ENCODE measurements at regions not wholly inside any gene's neighbourhood (a gene's known extent, or its start where the extent isn't known, plus 50 kb on each side); places are given as distances from the start of the nearest gene placed in this dataset.
"Not testable (repeated sequence)": the region's sequence is repeated elsewhere in the genome, so short reads cannot be mapped to it uniquely, and the experiment has no call there.

DNA sequence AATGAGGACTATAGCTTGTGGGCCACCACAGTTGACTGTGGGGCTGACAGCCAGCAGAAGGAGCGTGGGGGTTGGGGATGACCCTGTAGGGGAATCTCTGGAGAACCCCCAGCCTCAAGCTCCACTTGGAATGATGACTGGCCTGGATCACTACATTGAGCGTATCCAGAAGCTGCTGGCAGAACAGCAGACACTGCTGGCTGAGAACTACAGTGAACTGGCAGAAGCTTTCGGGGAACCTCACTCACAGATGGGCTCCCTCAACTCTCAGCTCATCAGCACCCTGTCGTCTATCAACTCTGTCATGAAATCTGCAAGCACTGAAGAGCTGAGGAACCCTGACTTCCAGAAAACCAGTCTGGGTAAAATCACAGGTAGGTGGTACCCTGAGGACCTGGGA lies 128.4 kb upstream of the DMRT1 start:
- no peak for DNase-seq (ENCODE audit: low read depth)

DNA sequence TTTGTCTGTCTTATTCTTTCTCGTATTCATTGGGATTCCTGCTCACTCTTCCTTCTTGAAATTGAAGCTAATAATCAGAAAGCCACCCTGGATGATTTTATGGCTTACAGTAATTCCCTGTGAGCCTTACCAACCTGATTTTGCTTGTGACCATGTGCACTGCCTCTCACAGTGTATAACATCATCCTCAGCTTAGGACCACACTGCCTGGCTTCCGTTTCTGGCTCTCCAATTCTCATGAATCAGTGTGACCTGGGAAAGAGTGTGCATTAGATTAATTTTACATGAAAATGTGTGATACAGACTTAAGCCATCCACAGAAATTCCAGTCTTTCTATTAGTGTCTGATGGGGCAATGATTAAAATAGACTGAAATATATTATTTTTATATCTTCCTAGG lies 126.8 kb upstream of the DMRT1 start:
- DNase-seq (ENCODE audit: low read depth), result no peak

DNA sequence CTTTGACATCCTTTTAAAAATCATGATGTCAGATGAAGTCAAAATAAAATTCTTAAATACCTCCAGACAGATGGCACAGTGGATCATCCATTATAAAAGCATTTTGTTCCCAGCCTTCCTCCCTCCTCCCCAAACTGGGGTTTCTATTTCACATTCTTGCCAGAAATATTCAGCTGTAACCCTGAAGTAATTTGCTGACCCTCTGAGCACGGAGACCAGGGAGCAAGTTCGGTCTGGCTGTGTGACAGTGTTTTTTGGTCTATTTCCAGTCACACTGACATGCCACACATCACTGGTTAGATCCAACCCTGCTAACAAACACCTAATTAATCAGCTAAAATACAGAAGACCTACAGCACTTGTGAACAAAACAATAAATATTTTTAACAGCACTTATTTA lies 126.2 kb upstream of the DMRT1 start:
- no peak for DNase-seq (ENCODE audit: low read depth)

DNA sequence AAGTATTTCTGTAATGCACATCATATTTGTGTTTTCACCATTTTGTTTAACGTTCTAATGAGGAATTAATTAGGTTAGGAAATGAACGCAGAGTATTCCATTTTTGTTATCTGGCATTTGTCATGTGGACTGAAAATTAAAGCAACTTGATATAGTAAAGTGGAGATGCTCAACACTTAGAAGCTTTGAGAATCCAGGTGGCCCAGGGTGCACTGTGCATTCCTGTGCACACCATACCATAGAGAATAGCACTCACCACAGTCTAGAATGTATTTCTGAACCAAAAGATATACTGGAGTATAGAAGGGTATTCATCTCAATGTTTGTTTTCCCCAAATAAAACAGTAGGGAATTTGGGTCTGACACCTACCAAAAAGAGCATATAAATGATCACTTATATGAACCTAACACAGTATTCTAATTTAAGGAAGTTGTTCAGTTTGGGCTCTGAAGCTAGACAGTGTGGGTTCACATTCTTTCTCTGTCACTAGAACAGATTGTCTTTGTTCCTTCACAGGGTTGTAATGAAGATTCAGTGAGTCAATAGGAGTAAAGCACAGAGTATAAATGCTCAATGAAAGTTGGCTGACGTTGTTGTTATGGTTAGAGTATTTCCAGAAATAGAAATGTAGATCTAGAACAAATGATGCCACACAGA lies 125.6 kb upstream of the DMRT1 start:
- no peak for DNase-seq (ENCODE audit: low read depth)

DNA sequence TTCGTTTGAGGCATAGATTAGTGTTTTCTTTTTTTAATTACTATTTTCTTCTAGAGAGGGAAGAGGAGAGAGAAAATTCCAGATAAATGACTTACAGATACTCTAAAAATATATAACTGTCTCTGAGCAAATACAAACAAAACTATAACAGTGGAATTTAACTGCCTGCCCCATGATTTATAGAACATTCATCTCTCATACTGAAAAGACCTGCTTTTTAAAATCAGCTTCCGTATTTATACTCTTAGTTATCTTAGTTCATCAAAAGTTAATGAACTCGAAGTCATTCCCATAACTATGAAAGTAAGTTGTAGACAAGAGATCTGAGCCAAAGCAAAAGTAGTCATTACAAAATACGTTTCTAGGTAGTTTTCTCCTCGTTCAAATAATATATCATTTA lies 123.8 kb upstream of the DMRT1 start:
- DNase-seq (ENCODE audit: low read depth), result no peak

DNA sequence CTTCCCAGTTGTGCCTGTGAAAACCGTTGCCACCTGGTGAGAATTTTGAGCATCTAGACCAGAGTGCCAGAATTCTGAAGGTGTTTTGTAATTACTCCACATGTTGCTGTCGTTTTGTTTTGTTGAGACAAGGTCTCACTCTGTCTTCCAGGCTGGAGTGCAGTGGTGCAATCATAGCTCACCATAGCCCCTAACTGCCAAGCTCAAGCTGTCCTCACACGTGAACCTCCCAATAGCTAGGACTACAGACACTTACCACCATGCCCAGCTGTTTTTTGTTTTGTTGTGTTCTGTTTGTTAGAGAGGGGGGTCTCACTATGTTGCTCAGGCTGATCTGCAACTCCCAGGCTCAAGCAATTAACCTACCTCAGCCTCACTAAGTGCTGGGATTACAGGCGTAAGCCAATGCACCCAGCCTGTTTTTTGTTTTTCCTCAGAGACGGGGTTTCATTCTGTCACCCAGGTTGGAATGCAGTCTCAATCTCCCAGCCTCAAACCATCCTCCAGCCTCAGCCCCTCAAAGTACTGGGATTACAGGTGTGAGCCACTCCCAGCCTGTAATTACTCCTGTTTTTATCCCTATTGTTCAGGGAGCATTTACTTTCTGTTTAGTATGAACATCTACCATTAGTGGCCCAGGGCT lies 121.1 kb upstream of the DMRT1 start:
- DNase-seq (ENCODE audit: low read depth), result no peak

DNA sequence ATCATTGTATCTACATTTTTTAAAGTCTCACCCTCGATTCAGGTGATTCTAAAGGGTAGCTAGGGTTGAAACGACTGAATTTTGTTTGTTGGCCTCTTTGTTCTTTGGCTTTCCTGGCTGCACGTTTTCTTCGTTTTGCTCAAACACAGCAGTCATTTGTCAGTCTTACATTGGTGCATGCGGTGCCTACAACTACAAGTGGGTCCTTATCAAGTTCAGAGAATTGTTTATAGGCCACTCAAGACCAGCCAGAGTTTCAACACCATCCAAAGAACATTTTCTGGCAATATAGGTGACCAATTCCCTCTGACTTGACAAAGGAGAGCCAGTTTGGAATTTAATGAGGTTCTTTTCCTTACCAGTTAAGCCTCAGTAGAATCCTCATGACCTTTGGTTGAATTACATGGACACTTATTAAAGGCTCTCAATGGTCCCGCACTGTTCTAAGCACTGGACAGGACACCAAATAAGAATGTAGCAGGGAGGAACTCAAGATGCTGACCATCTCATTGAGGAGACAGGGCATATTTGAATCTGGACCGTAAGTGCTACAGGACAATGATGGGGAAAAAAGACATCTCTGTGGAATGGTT lies 119.0 kb upstream of the DMRT1 start:
- no peak for DNase-seq (ENCODE audit: low read depth)

DNA sequence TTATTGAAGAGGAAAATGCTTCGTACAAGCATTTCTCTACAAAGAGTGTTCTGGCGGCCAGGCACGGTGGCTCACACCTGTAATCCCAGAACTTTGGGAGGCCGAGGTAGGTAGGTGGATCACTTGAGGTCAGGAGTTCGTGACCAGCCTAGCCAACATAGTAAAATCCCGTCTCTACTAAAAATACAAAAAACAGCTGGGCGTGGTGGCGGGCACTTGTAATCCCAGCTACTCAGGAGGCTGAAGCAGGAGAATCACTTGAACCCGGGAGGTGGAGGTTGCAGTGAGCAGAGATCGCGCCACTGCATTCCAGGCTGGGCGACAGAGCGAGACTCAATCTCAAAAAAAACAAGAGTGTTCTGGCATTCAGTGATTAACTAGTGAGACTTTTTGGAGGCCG lies 117.0 kb upstream of the DMRT1 start:
- DNase-seq (ENCODE audit: low read depth), result not testable (repeated sequence)

DNA sequence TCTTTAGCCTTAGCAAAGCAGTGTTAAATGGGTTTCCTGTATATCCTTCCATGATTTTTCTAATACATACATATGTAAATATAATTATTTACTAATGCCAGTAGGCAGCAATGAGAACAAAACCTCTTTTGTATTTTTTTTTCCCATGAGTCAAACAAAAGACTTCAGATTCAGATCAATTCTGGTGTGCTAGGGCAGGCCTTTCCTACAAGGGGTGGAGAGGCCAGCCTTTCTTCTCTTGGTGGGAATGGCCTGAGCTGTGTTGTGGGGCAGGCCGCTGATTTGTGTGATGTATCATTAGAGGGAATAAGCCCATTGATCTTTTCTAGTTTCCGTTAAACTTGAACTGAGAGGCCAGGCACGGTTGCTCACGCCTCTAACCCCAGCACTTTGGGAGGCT lies 115.5 kb upstream of the DMRT1 start:
- no peak for DNase-seq (ENCODE audit: low read depth)

DNA sequence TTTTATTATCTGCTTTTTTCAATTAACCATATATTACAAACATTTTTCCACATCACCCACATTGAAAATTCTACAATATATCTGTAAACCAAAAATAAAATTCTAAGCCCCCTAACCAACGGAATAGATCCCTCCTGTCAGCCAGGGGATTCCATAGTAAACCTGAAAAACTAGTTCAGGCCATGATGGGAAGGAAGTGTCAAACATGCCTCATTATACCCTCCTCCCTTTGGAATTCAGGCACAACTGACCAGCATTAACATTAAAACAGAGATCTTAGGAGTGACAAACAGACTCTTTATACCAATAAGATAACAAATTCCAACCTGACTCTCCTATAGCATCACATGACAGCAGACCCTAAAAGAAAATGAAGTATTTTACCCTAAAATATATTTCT lies 113.7 kb upstream of the DMRT1 start:
- DNase-seq (ENCODE audit: low read depth), result no peak

DNA sequence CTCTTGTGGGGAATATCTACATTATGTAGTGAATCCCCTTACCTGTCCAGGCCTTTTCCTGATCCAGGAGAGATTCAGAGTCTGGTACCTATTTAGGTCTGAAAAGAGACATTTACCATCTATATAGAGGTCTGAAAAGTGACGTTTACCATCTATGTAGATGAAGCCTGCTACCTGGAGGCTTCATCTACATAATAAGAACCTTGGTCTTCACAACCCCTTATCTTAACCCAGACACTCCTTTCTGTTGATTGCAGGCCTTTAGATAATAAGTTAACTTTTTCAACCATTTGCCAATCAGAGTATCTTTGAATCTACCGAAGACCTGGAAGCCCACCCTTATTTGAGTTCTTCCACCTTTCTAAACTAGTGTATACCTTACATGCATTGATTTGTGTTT lies 113.0 kb upstream of the DMRT1 start:
- DNase-seq (ENCODE audit: low read depth), result no peak

DNA sequence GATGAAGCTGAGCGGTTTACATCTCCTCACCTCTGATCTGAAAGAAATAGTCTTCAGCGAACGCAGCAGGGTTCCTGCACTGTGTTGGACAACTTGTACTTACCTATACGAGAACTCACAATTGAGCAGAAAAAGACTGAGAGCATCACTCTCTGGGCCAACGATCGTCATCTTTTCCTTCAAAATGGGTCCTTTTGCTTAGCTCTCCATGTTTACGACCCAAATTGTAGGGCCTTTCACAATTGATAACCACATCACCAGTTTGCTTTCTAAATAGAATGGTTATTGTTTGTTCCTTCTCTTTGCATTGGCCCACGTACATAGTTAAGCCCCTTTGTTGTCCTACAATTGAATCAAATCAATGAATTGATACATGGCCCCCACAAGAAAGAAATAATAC lies 110.0 kb upstream of the DMRT1 start:
- no peak for DNase-seq (ENCODE audit: low read depth)

DNA sequence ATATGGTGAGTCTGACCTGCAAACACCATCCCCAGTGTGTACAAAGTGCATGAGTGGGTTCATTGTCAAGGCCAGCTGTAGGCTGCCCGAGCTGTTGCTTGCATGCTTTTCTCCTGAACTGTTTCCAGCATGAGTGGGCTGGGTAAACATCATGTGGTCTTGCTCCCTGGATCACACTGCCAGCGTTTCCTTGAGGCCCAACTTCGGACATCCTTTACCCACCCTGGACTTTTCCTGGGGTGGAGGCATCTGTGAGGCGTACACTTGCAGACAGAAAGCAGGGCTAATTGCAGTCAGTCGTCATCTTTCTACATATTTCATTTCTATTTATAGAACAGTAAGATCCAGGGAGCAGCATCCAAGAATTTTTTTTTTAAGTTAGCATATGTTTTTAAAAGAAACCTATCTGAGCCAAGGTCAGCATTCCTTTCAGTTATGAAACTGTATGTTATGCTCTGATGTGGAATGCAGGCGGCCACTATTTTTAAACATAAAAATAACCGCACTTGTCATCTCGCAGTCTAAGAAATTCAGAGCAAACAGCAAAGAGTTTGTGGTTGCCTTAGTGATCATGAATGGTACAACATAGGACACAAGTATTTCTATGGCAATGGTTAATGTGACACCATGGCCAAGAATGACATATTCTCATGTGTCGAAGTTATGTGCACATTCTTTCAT lies 106.5 kb upstream of the DMRT1 start:
- peak; percentile 72 for DNase-seq (ENCODE audit: low read depth)

DNA sequence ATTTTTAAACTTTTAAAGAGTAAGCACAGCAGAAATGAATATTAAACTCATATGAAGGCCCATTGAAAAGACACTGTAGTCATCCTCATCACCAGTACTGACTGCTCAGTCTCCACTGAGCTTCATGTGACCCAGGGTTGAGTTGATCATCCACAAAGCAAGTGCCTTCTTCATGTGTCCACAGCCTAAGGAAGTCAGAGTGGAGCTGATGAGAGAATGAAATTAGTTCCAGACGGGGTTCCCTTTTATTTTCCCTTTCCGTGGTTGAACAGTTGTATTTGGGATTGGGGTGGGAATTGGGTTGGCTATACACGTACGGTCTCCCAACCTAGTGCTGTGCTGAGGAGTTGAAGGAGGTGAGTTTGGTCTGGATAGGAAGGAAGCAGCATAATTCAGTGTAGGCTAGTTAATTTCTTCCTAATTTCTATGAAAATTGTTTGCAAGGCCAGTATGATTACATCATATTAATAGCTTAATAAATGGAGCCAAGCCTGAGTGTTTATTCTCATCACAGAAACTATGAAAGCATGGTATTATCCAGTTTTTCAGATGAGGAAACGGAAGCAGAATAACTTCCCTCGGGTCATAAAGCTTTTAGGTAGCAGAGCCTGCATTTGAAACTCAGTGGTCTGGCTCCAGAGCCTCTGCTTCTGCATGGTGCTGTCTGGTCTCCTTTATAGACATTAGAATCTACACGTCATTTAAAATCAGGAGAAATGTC lies 103.9 kb upstream of the DMRT1 start:
- no peak for DNase-seq (ENCODE audit: low read depth)

DNA sequence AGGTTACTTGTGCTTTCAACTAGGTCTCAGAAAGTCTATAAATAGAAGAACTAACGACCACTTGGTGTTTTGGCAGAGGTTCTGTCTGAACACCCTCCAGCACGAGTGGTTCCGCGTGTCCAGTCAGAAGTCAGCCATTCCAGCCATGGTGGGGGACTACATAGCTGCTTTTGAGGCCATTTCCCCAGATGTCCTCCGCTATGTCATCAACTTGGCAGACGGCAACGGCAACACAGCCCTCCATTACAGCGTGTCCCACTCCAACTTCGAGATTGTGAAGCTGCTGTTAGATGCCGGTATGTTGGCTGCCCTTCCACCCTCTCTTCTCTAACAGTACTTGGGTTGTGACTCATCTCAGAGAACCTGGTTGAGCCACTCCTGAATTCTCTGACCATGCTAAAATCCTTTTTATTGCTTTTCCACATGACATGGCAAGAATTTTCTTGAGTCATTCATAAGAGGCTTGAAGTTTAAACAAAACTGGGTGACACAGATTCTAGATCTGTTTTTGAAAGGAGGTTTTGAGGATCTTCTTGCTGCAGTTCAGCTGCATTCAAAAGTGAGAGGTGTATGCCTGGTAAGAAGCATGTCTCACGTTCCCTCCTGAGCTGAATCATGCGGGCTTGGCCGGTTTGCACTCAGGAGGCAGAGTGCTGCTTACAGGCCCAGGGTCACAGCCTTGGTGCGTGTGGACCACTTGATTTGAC lies 103.1 kb upstream of the DMRT1 start:
- no peak for DNase-seq (ENCODE audit: low read depth)

DNA sequence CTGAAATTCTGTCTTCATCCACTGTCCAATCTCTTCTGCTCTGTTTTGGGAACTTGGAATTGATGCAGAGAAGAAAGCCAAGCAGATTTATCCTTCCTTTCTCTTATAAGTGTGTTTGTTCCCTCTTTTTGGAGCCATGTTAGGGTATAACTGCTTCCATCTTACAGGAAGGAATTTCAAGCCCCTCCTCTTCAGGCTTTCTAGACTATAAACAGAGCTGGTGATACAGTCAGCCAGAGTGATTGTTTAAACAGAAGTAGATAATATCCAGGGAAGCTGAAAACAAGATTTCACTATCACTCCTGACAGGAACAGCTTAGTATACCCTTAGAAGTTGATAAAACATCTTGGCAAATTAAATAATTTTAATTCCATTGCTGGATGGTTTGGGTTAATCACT lies 102.1 kb upstream of the DMRT1 start:
- DNase-seq (ENCODE audit: low read depth), result no peak

DNA sequence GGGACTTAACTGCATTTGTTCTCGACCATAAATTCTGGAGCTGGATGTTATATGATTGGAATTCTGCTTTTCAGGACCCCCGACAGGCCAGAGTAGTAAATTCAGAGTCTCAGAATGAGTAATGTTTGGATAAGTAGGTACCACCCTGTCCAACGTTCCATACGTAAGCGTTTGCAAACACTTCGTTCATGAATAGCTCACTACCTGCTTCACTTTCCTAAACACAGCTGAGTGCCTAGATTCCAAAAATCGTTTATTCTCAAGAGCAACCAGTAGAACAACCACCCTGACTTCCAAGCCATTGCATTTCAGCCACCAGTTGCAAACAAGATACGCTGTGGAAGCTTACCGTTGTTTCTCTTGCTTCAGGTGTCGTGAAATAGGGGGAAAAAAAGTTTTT lies 101.3 kb upstream of the DMRT1 start:
- DNase-seq (ENCODE audit: low read depth), result no peak

DNA sequence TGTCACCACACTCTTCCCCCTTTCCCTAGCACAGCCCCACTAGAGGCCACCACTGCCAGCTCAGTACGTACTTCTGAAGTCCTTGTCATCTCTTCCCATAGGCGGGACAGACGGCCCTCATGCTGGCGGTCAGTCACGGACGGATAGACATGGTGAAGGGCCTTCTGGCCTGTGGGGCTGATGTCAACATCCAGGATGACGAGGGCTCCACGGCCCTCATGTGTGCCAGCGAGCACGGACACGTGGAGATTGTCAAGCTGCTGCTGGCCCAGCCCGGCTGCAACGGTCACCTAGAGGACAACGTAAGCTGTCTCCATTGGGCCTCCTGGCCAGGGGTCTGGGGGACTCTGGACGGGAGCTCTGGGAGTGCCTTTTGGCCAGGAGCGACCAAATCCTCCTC lies 99.4 kb upstream of the DMRT1 start:
- DNase-seq (ENCODE audit: low read depth), result no peak

DNA sequence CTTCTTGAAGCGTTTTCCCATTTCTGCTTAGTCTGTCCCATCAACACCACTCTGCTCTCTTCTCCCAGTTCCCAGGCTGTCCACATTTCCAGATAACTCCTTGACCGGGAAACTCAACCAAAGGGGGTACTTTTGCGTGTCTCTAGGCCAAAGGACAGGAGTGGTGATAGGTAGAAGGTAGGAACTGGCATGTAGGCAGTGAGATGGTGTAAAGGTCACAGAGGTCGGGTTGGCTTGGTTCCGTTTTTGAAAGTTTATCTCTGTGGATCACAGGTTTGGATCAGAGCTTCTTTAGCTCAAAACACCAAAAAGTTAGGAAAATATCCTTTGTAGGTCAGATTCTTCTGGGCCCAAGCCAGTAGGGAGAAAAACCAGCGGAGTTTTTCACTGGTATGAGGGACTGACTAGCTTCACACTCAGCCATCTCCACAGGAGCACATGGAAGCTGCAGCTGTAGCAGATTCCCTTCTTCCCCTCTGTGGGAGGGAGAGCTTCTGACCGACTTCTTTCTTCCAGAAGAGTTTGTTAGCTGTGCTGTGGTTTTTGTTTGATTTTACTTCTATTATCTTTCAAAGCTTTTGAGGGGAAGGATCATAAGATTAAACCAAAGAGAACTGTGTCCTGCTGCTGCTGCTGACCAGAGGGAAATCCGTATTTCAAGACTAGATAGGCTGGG lies 98.4 kb upstream of the DMRT1 start:
- DNase-seq (ENCODE audit: low read depth), result no peak

DNA sequence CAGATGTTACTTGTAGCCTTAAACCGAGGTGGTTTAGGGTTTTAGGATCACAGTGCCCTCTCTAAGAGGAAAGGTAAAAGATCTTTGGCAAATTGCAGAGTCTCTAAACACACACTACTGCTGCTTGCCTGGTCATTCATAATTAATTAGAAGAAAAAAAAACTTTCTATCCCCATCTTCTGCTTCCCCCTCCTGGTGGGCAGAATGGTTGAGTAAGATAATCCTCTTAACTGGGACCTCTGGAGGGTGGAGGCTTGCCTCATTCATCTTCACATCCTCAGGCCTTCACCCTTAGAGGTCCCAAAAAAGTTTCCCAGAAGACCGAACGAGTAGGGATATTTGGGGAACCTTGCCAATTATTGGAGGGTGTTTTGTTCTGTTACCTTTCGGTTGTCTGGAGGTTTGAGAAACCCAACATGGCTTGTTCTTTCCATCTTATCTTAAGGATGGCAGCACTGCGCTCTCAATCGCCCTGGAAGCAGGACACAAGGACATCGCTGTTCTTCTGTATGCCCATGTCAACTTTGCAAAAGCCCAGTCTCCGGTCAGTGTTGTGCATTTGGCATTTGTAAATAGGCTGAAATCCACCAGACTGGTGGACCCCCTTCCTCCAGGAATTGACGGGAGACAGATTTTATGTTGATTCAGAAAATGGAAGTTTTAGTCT lies 97.3 kb upstream of the DMRT1 start:
- DNase-seq (ENCODE audit: low read depth), result no peak
